Liver (tissue), 8 donors: ENCODE measurements at regions not wholly inside any gene's neighbourhood (a gene's known extent, or its start where the extent isn't known, plus 50 kb on each side); places are given as distances from the start of the nearest gene placed in this dataset.
"Not testable (repeated sequence)": the region's sequence is repeated elsewhere in the genome, so short reads cannot be mapped to it uniquely, and the experiment has no call there.

ENCODE experiments used
- DNase-seq: peaks from one replicate; pipeline ENCODE4 v3.0.0-alpha.2; 2017; ENCODE audit warnings: low spot score
- H3K27ac ChIP-seq, 2 donors: one replicate each; pipeline ENCODE4 v1.7.0; 2013; ENCODE audit warnings: inconsistent platforms in 2 of 2, low read length in 2 of 2, control low read depth in 1 of 2, low read depth in 1 of 2, mild to moderate bottlenecking in 1 of 2
- H3K27me3 ChIP-seq, 4 donors: one replicate each; pipeline versions ENCODE4 v1.6.1 to v1.7.0; 2013; ENCODE audit warnings: low read length in 3 of 4, inconsistent platforms in 1 of 4, mild to moderate bottlenecking in 1 of 4, moderate library complexity in 1 of 4; ENCODE audit not compliant: control insufficient read depth in 4 of 4, insufficient read depth in 4 of 4
- H3K36me3 ChIP-seq, 4 donors: one replicate each; pipeline versions ENCODE4 v1.6.1 to v1.7.0; 2013; ENCODE audit warnings: low read length in 3 of 4, mild to moderate bottlenecking in 3 of 4, low read depth in 1 of 4, moderate library complexity in 1 of 4; ENCODE audit not compliant: control insufficient read depth in 4 of 4, insufficient read depth in 3 of 4
- H3K4me1 ChIP-seq, 4 donors: one replicate each; pipeline versions ENCODE4 v1.6.1 to v1.7.0; 2013; ENCODE audit warnings: low read length in 3 of 4, mild to moderate bottlenecking in 3 of 4, moderate library complexity in 1 of 4; ENCODE audit not compliant: control insufficient read depth in 4 of 4, insufficient read depth in 4 of 4
- H3K4me3 ChIP-seq, 3 donors: one replicate each; pipeline versions ENCODE4 v1.6.1 to v1.7.0; 2013; ENCODE audit warnings: low read length in 3 of 3, control low read depth in 1 of 3, low read depth in 1 of 3, mild to moderate bottlenecking in 1 of 3
- H3K9ac ChIP-seq, 2 donors: one replicate each; pipeline ENCODE4 v1.7.0; 2013; ENCODE audit warnings: low read length in 2 of 2, mild to moderate bottlenecking in 2 of 2, moderate library complexity in 2 of 2, control low read depth in 1 of 2, low read depth in 1 of 2
- H3K9me3 ChIP-seq, 4 donors: one replicate each; pipeline versions ENCODE4 v1.6.1 to v1.7.0; 2013; ENCODE audit warnings: low read length in 3 of 4; ENCODE audit not compliant: control insufficient read depth in 4 of 4
- CTCF ChIP-seq: fragments of 150-350 bp; IDR thresholded peaks from 2 replicates; pipeline ENCODE4 v1.5.1; 2017; ENCODE audit warnings: improper control_type of control experiment, low read depth, low read length; ENCODE audit not compliant: missing input control
- EGR1 ChIP-seq, 2 donors: IDR thresholded peaks; 2 replicates each; pipeline ENCODE4 v1.6.1; 2016 to 2018; ENCODE audit warnings: antibody characterized with exemption in 2 of 2, low read depth in 2 of 2
- FOXA1 ChIP-seq: IDR thresholded peaks from 2 replicates; pipeline ENCODE4 v1.6.1; 2016; ENCODE audit warnings: antibody characterized with exemption
- FOXA2 ChIP-seq: IDR thresholded peaks from 2 replicates; pipeline ENCODE4 v1.6.1; 2016; ENCODE audit warnings: antibody characterized with exemption
- HNF4G ChIP-seq: IDR thresholded peaks from 2 replicates; pipeline ENCODE4 v1.6.1; 2016; ENCODE audit warnings: antibody characterized with exemption
- JUND ChIP-seq, 2 donors: IDR thresholded peaks; 2 replicates each; pipeline ENCODE4 v1.6.1; 2016; ENCODE audit warnings: antibody characterized with exemption in 2 of 2
- NR2F2 ChIP-seq: IDR thresholded peaks from 2 replicates; pipeline ENCODE4 v1.6.1; 2016; ENCODE audit warnings: antibody characterized with exemption
- RAD21 ChIP-seq, 2 donors: IDR thresholded peaks; 2 replicates each; pipeline ENCODE4 v1.6.1; 2016; ENCODE audit warnings: antibody characterized with exemption in 2 of 2, mild to moderate bottlenecking in 2 of 2
- REST ChIP-seq: IDR thresholded peaks from 2 replicates; pipeline ENCODE4 v1.6.1; 2016; ENCODE audit warnings: antibody characterized with exemption, mild to moderate bottlenecking
- SP1 ChIP-seq: IDR thresholded peaks from 2 replicates; pipeline ENCODE4 v1.6.1; 2018; ENCODE audit warnings: antibody characterized with exemption, mild to moderate bottlenecking
- TAF1 ChIP-seq: conservative IDR thresholded peaks from 2 replicates; pipeline ENCODE4 v1.6.1; 2016; ENCODE audit warnings: antibody characterized with exemption, mild to moderate bottlenecking
- YY1 ChIP-seq: IDR thresholded peaks from 2 replicates; pipeline ENCODE4 v1.6.1; 2016; ENCODE audit warnings: antibody characterized with exemption, mild to moderate bottlenecking
- WGBS: extraction: QIAGEN DNeasy Blood & Tissue Kit; methylation state at CpG from one replicate; pipeline ENCODE4 v1.1.7; 2013; 5-methylcytosine and 5-hydroxymethylcytosine counted together
- donor health status: healthy.
- donor health status: healthy.
- donor health status: healthy.
- donor health status: healthy.
- donor health status: healthy.

- Histone ChIP-seq H3K4me1 (no peaks in the 10 kb centered on the region), H3K9me3 (no peaks in the 10 kb centered on the region), H3K27ac (no peak overlapping the region), H3K9ac (no peak overlapping the region), H3K4me3 (no peak overlapping the region), H3K27me3 (no peaks in the 10 kb centered on the region), H3K36me3 (no peaks in the 10 kb centered on the region)
- WGBS: 48% methylated on average over 1 of the region's 1 CpG
- TF ChIP-seq HNF4G (no peak), TAF1 (no peak), REST (no peak), FOXA1 (no peak), EGR1 (IDR thresholded peaks at IDR 0.05; ENCODE audit: low read depth in 2 of 2) (no peak), JUND (IDR thresholded peaks at IDR 0.05) (peak; percentile 31 to 50), NR2F2 (no peak), YY1 (no peak), CTCF (no peak), FOXA2 (no peak), SP1 (no peak), RAD21 (IDR thresholded peaks at IDR 0.05) (peak in 1 of 2 donors; percentile 14)
- DNase-seq: no peak
Observed at GRCh38 chr14:38357557-38357956, 101.7 kb upstream of the CLEC14A start.

- not testable (repeated sequence) for DNase-seq, H3K4me1 ChIP-seq, H3K27ac ChIP-seq, H3K27me3 ChIP-seq, H3K9ac ChIP-seq, H3K36me3 ChIP-seq, H3K4me3 ChIP-seq, H3K9me3 ChIP-seq
- WGBS: 82% methylated on average over 2 of the region's 2 CpGs
Observed at GRCh38 chr14:38355473-38355872, 99.6 kb upstream of the CLEC14A start.

GRCh38 chr14:38350102-38350501, 94.2 kb upstream of the CLEC14A start:
- no peaks in the 10 kb centered on the region for H3K4me1 ChIP-seq
- no peaks in the 10 kb centered on the region for H3K27me3 ChIP-seq
- H3K9ac ChIP-seq: no peak overlapping the region
- no peak for TF ChIP-seq EGR1 (IDR thresholded peaks at IDR 0.05; ENCODE audit: low read depth in 2 of 2)
- TF ChIP-seq FOXA1: no peak
- no peak for TF ChIP-seq CTCF
- H3K4me3 ChIP-seq: no peak overlapping the region
- H3K9me3 ChIP-seq: peaks cover 0 to 1% (median 0%) of the 10 kb centered on the region in 4 donors
- H3K27ac ChIP-seq: no peak overlapping the region
- DNase-seq: no peak
- H3K36me3 ChIP-seq: no peaks in the 10 kb centered on the region
- WGBS: 43% methylated on average over 1 of the region's 1 CpG
